Stomach (tissue), 4 donors: ENCODE measurements at regions not wholly inside any gene's neighbourhood (a gene's known extent, or its start where the extent isn't known, plus 50 kb on each side); places are given as distances from the start of the nearest gene placed in this dataset.

Source experiments
- EP300 ChIP-seq: sonication (generic); formaldehyde crosslinking; IDR thresholded peaks from one replicate; pipeline ENCODE4 v1.6.1; 2017; ENCODE audit warnings: antibody characterized with exemption
- POLR2A ChIP-seq, 4 donors: fragments of 450-650 bp; IDR thresholded peaks; one replicate each; pipeline ENCODE4 v1.6.1; 2016; ENCODE audit warnings: antibody characterized with exemption in 4 of 4, control low read depth in 2 of 4, mild to moderate bottlenecking in 1 of 4, moderate library complexity in 1 of 4
- TF ChIP-seq, protein P1 (sequence below), 7 experiments: fragments of 450-650 bp in 4 of 7; fragments of 200-600 bp in 3 of 7; sonication (generic) in 3 of 7; IDR thresholded peaks; one replicate each; pipeline ENCODE4 v1.5.1; 2016 to 2019; ENCODE audit warnings: antibody characterized with exemption in 7 of 7, control low read depth in 2 of 7, mild to moderate bottlenecking in 1 of 7

DNA sequence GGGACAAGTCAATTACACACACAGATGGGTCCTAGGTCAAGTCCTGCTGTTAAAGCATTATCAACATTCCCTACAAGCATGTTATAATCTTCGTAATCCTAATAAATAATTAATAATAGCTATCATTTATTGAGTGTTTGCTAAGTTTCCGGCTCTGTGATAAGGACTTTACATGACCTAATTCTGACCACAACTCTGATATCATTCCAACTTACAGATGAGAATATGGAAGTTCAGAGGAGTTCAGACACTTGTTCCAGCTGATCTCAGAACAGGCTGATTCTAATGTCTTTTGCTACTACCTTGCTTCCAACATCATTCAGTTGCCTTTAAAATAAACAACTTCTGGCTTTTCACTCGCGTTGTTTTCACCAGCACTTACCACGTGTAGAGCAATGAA lies 770.1 kb upstream of the CXADR start:
- no peak for TF ChIP-seq EP300
- TF ChIP-seq, protein P1, sequence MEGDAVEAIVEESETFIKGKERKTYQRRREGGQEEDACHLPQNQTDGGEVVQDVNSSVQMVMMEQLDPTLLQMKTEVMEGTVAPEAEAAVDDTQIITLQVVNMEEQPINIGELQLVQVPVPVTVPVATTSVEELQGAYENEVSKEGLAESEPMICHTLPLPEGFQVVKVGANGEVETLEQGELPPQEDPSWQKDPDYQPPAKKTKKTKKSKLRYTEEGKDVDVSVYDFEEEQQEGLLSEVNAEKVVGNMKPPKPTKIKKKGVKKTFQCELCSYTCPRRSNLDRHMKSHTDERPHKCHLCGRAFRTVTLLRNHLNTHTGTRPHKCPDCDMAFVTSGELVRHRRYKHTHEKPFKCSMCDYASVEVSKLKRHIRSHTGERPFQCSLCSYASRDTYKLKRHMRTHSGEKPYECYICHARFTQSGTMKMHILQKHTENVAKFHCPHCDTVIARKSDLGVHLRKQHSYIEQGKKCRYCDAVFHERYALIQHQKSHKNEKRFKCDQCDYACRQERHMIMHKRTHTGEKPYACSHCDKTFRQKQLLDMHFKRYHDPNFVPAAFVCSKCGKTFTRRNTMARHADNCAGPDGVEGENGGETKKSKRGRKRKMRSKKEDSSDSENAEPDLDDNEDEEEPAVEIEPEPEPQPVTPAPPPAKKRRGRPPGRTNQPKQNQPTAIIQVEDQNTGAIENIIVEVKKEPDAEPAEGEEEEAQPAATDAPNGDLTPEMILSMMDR (IDR thresholded peaks at IDR 0.05): no peak
- no peak for TF ChIP-seq POLR2A (IDR thresholded peaks at IDR 0.05)
